ENCODE measurements at regions not wholly inside any gene's neighbourhood (a gene's known extent, or its start where the extent isn't known, plus 50 kb on each side); places are given as distances from the start of the nearest gene placed in this dataset.
"Not testable (repeated sequence)": the region's sequence is repeated elsewhere in the genome, so short reads cannot be mapped to it uniquely, and the experiment has no call there.

DNA sequence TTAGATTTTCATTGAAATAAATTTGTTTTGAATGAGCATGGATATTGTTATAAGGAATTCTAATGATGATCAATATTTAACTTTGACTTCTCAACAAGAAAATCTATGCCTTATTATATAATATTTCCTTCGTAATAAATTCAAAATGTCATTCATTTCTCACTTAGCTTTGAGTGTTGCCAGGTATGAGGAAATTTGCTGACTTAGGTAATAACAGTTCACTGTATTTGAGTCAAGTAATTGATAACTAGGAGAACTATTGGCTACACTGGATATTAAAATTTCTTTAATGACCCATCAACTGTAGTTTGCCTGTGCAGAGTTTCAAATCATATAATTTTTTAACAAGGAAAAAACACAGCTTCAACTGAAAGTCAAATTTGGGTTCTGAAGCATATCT, 746.6 kb downstream of the SLITRK5 start:
- DNase-seq (ENCODE audit: low read depth), result no peak

DNA sequence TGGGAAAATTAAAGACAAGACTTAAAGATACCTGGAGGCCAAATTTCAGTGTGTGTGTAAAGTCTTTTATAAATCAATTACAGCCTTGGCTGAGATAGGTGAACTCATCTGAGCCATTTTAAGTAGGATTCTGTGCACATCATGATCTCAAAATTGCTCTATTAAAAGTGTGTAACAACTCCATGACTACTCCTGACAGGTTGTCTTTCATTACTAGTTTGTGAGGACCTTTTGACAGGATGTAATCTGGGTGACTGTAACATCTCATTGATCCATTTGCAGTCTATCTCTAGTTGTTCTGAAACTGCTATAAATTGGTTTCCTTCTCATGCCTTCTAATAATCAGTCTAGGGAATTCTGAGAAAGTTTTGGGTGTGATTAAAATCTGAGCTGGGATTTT, 753.3 kb downstream of the SLITRK5 start:
- no peak for DNase-seq (ENCODE audit: low read depth)

DNA sequence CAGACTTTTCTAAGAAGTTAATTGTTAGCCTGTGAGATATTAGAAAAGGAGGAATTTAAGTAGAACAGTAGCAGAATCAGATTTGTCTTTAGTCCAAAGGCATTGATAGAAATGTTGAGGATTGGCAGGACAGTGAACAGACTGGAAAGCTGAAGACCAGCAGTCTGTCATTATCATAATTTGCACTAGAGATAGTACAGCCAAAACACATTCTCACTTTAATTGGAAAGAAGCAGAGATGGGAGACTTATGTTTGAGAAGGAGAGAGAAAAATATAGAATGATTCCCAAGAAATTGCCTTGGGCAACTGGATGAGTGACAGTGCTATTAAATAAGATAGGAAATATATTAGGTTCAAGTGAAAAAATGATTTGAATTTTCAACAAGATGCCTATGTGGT, 755.5 kb downstream of the SLITRK5 start:
- no peak for DNase-seq (ENCODE audit: low read depth)

DNA sequence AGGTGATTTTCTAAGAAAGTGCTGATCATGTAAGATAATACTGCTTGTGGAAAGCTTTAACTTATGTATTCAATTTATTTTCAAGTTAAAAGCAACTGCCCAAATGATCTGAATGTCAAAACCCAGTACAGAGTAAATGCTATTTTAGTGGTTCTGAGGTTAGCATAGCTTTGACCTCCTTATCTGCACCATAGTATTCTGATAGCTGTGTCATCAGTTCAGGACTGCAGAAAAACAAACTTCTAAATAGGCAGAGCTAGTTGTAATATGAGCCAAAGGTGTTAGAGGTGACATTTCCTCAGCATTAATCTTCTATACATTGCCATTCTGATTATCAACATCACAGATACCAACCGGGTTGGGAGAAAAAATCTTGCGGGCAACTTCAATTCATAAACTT, 758.7 kb downstream of the SLITRK5 start:
- DNase-seq (ENCODE audit: low read depth), result no peak

DNA sequence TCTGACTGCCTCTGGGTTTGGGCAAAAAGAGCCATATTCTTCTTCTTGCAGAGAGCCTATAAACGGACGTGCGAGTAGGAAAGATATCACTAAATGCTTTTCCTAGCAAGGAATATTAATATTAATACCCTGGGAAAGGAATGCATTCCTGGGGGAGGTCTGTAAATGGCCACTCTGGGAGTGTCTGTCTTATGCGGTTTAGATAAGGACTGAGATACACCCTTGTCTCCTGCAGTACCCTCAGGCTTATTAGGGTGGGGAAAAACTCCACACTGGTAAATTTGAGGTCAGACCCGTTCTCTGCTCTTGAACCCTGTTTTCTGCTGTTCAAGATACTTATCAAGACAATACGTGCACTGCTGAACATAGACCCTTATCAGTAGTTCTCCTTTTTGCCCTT, 763.8 kb downstream of the SLITRK5 start:
- no peak for DNase-seq (ENCODE audit: low read depth)

DNA sequence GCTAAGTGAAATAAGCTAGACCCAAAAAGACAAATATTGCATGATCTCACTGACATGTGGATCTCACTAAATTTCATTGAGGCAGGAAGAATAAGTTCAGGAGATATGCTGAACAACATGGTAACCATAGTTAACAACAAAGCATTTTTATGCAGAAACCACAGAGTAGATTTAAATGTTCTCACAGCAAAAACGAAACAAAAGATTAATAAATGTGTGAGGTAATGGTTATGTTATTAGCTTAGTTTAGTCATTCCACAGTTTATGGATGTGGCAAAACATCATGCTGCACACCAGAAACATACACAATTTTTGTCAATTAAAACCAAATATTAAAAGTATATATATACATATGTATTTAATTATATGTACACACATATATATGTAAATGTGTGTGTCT, 765.8 kb downstream of the SLITRK5 start:
- no peak for DNase-seq (ENCODE audit: low read depth)

DNA sequence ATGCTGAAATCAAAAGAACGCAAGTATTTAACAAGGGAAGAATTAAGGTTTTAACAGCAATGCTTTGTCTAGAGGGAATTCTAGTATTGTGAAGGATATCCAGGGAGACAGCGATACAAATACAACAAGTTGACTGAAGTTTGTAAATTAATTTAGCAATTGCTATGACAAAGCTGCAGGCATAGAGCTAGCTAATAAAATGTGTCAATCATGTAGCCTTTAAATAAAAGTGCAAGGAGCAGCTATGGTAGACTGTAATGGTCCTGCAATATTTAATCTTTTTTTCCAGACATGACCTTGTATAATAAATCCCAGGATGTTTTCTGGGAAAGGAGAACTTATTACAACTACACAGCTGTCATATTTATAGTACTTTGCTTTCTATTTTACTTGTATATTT, 779.3 kb downstream of the SLITRK5 start:
- no peak for DNase-seq (ENCODE audit: low read depth)

DNA sequence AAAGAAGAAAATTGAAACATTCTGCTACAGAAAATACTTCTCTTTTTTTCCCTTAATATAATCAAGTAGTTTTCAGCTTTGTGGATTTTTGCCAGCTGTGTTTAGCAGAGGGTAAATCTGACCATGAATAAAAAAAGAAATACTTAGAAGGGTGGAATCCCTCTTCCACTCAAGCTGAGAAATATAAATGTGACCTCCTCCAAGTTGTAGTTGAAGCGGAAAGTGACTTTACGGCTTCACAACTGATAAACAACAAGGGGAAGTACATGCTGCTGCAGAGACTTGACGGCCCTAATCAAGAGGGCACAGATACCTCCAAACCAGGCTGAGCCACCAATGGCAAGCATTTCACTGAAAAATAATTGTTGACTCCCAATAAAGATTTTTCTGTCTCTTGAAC, 785.0 kb downstream of the SLITRK5 start:
- DNase-seq (ENCODE audit: low read depth), result no peak

DNA sequence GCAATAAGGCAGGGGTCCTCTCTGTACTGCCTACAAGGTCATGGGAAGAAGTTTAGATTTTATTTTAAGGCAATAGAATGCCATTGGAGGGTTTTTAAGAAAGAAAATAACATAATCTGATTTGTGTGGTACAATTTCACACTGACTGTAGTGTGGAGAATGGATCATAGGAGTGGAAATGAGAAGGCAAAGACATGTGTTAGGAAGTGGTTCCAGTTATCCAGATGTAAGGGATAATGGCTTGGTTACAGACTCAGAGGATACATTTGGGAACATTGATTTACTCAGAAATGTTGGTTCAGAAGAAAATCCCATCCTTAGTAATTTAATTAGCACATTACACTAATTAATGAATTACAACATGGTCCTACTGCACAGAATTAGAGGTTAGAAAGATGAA, 788.2 kb downstream of the SLITRK5 start:
- DNase-seq (ENCODE audit: low read depth), result no peak

DNA sequence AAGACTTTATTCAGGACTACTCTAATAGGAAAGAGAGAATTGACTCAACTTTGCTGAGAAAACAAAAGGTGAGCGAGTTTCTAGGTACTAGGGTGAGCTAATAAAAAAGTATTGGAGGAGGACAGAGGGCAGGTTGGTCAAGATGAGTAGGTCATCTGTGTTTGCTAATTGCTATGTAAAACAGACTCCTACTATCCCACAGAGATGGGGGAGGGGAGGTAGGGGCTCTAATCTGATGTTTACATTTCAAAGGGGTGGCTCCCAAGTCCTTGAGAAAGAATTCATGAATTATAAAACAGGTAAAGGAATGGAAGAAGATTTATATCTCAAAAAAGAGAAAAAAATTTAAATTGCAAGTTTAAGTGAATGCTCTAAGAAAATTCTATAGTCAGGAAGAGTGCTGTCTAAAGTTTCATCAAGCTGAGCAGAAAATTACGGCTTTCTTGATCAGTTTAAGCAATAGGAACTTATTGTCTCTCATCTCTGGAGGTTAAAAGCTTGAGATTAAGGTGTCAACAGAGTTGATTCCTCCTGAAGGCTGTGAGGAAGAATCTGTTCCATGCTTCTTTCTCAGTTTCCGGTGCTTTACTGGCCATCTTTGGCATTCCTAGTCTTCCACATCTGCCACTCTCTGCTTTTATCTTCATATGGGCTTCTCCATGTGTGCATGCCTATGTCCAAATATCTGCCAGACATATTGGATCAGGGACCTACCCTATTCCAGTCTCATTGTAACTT, 790.3 kb downstream of the SLITRK5 start:
- no peak for DNase-seq (ENCODE audit: low read depth)

DNA sequence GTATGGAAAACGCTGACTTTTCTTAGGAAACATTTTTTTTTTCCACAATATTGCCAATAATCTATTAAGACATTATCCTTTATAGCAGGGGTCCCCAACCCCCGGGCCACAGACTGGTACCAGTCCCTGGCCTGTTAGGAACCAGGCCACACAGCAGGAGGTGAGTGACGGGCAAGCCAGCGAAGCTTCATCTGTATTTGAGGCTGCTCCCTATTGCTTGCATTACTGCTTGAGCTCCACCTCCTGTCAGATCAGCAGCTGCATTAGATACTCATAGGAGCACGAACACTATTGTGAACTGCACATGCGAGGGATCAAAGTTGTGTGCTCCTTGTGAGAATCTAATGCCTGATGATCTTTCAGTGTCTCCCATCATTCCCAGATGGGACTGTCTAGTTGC, 793.7 kb downstream of the SLITRK5 start:
- DNase-seq (ENCODE audit: low read depth), result no peak

DNA sequence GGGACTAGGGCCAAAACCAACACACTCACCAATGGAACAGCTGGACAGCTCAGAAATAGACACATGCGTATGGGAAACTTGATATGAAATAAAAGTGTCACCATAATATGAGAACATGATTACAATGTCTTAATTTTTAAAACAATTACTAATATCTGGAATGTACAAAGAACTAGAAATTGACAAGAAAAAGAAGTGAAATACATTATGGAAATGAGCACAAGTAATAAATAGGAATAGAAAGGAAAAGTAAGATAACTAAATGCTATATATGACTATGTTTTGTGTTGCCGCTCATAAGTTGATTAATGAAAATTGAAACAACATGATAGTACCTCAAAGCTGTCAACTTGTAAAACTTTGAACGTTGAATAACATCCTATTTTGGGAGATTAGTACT, 801.1 kb downstream of the SLITRK5 start:
- DNase-seq (ENCODE audit: low read depth), result no peak

DNA sequence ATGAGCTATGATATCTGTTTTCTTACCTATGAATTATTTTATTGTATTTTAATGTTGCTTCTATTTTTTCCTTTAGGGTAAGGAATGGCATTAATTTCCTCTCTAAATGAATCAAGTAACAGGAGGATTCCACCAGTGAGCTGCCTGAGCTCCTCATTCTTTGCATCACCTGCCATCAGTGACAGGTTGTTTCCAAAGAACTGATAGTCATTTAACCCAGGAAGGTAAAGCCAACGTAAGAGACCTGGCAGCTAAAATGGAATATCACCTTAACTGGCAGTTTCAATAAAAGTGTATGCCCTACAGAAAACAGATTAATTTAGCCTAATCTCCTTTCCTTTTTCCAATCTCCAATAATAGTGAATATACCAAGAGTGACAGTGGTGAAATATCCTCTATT, 812.0 kb downstream of the SLITRK5 start:
- DNase-seq (ENCODE audit: low read depth), result no peak

DNA sequence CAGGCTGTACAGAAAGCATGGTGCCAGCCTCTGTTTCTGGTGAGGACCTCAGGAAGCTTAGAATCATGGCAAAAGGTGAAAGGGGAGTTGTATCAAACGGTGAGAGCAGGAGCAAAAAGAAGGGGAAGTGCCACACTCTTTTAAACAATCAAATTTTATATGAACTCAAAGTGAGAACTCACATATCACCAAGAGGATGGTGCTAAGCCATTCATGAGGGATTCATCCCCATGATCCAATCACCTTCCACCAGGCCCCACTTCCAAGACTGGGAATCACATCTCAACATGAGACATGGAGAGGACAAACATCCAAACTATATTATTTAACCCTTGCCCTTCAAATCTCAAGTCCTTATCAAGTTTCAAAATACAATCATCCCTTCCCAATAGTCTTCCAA, 836.7 kb downstream of the SLITRK5 start:
- no peak for DNase-seq (ENCODE audit: low read depth)

DNA sequence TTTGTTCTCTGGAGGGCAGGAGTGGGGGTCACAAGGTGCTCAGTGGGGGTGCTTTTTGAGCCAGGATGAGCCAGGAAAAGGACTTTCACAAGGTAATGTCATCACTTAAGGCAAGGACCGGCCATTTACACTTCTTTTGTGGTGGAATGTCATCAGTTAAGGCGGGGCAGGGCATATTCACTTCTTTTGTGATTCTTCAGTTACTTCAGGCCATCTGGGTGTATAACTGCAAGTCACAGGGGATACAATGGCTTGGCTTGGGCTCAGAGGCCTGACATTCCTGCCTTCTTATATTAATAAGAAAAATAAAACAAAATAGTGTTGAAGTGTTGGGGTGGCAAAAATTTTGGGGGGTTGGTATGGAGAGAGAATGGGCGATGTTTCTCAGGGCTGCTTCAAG, 841.8 kb downstream of the SLITRK5 start:
- DNase-seq (ENCODE audit: low read depth), result not testable (repeated sequence)

DNA sequence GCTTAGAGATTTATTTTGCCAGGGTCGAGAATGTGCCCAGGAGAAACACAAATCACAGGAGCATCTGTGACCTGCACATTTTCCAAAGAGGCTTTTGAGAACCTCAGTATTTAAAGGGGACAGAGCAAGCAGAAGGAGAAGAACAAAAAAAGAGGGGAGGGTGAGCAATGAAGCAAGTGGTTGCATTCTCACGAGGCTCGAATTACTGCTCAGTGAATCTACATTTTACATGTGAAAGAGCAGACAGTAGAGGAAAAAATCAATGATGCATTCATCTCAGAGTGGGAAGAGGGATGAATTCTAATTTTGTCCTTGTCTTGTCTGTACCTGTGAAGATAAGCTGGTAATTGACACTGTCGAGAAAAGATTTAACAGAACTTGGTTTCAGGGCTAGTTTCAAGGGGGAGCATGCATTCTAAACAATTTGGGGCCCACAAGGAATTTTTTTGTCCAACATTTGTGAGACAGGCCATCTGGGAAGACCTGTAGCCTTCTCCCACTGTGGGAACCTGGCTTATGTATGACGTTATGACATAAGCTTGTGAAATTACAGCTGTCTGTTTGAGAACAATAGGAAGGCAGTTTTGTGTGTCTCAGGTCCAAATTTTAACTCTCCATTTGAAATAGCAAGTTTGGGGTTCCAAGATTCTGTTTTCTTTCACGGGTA, 855.1 kb downstream of the SLITRK5 start:
- DNase-seq (ENCODE audit: low read depth), result no peak

DNA sequence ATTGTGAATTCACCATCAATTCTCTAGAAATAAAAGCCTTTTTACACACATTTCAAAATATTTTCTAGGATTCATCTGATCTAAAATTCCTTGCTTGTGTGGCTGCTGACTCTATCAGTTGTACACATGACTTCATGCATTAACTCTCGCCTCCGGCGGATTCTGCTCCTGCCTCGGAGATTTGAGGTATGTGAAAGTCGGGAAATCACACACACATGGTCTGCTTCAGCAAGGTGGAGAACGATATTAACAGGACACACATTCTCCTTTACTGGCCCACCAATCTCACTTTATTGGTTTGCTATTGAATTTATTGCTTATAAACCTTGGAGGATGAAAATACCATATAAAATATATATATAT, 855.7 kb downstream of the SLITRK5 start:
- DNase-seq (ENCODE audit: low read depth), result no peak

DNA sequence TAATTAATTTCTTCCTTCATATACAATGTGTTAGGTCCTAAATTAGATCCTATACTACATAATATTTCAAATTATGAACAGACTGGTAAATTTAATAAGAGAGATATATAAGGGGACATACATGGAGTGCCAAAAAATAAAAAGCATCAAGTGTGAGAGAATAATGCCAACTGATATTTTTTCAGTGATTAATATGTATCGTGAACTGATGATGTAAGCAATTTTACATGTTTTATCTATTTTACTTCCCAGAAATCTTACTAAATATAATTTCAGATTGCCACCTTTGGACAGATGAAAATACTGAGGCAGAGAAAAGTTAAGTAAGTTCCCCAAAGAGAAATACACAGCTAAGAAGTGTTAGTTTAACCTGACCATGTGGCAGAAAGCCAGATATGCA, 870.8 kb downstream of the SLITRK5 start:
- no peak for DNase-seq (ENCODE audit: low read depth)

DNA sequence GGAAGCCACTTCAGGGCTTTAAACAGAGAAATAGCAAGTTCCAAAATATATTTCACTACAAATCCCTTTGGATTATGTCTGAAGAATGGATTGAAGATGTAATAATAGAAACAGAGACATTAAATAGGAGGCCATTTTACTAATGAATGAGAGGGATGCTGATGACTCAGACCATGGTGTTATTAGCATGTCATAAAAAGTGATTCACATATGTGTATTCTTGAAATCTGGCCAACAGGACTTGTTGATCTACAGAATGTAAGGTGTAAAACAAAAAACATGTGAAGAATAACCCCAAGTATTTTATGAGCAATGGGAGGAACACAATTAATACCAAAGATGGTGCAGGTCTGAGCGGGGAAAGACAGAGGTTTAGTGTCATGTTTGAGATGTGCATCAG, 873.7 kb downstream of the SLITRK5 start:
- no peak for DNase-seq (ENCODE audit: low read depth)

DNA sequence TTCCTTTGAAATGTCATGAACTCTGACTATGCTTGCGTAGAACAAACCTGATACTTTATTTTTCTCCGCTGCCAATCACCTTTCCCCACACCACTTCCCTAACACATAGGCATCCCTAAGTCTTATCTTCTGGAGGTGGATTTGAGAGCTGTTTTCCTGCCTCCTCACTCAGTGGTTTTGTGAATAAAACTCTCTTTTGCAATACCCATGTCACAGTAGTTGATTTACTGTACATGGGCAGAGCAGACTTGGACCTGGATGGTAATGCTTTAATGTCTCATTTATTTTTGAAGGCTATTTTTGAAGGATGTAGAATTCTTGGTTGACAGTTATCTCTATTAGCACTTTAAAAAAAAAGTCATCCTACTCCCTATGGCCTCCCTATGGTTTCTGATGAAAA, 881.8 kb downstream of the SLITRK5 start:
- no peak for DNase-seq (ENCODE audit: low read depth)

DNA sequence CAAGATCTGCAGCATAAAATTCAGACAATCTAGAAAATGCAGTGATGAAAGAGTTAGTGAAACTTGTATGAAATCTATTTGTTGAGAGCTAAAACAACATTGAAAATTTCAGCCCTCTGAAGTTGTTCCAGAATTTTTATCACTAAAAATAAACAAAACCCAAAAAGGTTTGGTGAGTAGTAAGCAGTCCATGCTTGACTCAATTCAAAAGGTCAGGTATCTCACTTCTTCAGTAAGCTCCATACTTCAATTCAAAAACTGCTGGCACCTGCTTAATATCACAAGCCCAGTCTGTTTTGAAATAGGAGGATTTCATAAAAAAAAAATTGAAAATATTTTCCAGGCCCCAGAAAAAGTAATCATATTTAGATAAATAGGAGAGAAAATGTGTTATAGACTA, 894.4 kb downstream of the SLITRK5 start:
- DNase-seq (ENCODE audit: low read depth), result no peak

DNA sequence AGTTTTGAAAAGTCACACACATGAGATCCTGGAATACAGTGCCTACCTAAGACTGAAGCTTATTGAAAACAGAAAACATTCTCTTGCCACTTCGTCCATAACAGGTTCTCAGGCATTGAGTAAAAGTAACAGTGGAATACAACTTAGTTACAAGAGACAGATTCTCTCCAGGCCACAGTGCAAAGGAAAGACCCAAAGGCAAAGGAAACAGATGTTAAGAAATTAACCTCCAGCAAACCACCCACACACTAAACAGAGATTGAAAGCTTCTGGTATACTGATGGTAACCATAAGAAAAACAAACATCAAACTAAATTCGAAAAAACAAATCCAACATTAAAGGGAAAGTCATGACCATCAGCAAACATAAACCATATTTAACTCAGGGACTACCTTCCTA, 914.7 kb downstream of the SLITRK5 start:
- no peak for DNase-seq (ENCODE audit: low read depth)

DNA sequence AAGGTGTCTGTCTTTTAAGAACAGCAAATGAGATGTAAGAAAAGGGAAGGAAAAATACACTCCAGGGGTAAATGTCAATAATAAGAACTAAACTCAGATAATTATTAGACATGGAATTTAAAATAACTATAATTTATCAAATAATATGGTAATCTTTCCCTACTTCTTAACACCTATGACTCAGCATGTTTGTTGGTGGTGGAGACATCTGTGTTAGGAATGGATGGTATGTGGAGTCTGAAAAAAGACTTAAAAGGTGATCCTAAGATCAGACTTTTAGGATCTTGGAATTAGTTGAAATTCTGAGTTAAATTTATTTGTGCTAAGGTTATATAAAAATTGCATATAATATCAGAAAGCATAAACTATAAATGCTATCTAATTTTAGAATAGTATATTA, 915.1 kb downstream of the SLITRK5 start:
- DNase-seq (ENCODE audit: low read depth), result no peak

DNA sequence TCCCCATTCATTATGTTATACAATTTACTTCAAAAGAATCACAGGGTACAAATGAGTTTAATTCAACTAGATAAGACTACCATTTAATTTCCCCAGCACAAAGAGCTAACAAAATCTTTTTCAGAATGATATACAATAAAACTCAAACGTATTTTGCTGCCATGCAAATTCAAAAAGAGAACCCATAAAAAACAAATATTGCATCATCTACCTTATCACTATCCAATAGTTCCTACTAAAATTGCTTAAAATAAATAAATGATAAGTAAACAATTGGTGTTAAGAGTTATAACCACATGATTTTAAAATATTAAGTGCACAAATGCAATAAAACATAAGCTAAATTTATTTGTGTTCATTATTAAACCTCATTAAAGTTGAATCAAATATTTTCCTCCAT, 919.4 kb downstream of the SLITRK5 start:
- DNase-seq (ENCODE audit: low read depth), result no peak

Data from activated T-cell treated with anti-CD3 and anti-CD28 coated beads for 48 hours (primary cell).